Osteoblast (primary cell): ENCODE measurements at regions not wholly inside any gene's neighbourhood (a gene's known extent, or its start where the extent isn't known, plus 50 kb on each side); places are given as distances from the start of the nearest gene placed in this dataset.

ENCODE experiments used
- DNase-seq: peaks from one replicate; pipeline ENCODE4 v3.0.0; 2011; ENCODE audit warnings: low spot score, mixed read lengths; ENCODE audit not compliant: insufficient read length; ENCODE audit errors: missing footprints
- H2AFZ ChIP-seq: 2 replicates; pipeline ENCODE4 v1.6.0; 2011; ENCODE audit warnings: mild to moderate bottlenecking, low read length
- H3K27ac ChIP-seq: 2 replicates; pipeline ENCODE4 v1.5.1; 2011; ENCODE audit warnings: mild to moderate bottlenecking, low read depth, low read length, moderate library complexity
- H3K27me3 ChIP-seq: 2 replicates; pipeline ENCODE4 v1.6.0; 2012; ENCODE audit warnings: mild to moderate bottlenecking, control low read depth, inconsistent platforms, low read length, moderate library complexity; ENCODE audit not compliant: insufficient read depth
- H3K36me3 ChIP-seq: 2 replicates; pipeline ENCODE4 v1.5.1; 2011; ENCODE audit warnings: mild to moderate bottlenecking, low read length, control low read depth, moderate library complexity; ENCODE audit not compliant: insufficient read depth
- H3K4me1 ChIP-seq: 2 replicates; pipeline ENCODE4 v1.5.1; 2011; ENCODE audit warnings: mild to moderate bottlenecking, low read length, control low read depth, moderate library complexity; ENCODE audit not compliant: insufficient read depth
- H3K4me2 ChIP-seq: 2 replicates; pipeline ENCODE4 v1.6.0; 2011; ENCODE audit warnings: mild to moderate bottlenecking, low read length; ENCODE audit not compliant: insufficient read depth
- H3K4me3 ChIP-seq: fragments of 200-600 bp; sonication (generic); 3 replicates; pipeline ENCODE4 v1.5.1; 2012; ENCODE audit warnings: mild to moderate bottlenecking, low read length, inconsistent platforms; ENCODE audit not compliant: insufficient read depth
- H3K79me2 ChIP-seq: 2 replicates; pipeline ENCODE4 v1.6.0; 2012; ENCODE audit warnings: mild to moderate bottlenecking, low read length, control low read depth, inconsistent platforms; ENCODE audit not compliant: insufficient read depth
- H3K9me3 ChIP-seq: 2 replicates; pipeline ENCODE4 v1.5.1; 2011; ENCODE audit warnings: low read depth, low read length, control low read depth
- H4K20me1 ChIP-seq: 2 replicates; pipeline ENCODE4 v1.6.0; 2012; ENCODE audit warnings: mild to moderate bottlenecking, low read length, control low read depth; ENCODE audit not compliant: insufficient read depth
- CTCF ChIP-seq: IDR thresholded peaks from 2 replicates; pipeline ENCODE4 v1.5.1; 2011; ENCODE audit warnings: mild to moderate bottlenecking, low read depth, low read length, moderate library complexity; ENCODE audit errors: extremely low read depth

GRCh38 chr15:100710744-100711515 is 108.5 kb downstream of the ASB7 start:
- H3K79me2 ChIP-seq, result no peaks in the 10 kb centered on the region
- peak; percentile 29 for DNase-seq
- no peaks in the 10 kb centered on the region for H3K36me3 ChIP-seq
- no peak overlapping the region for H3K4me2 ChIP-seq
- TF ChIP-seq CTCF, result no peak
- no peak overlapping the region for H2AFZ ChIP-seq
- H3K4me3 ChIP-seq, result no peak overlapping the region
- H3K9me3 ChIP-seq, result no peaks in the 10 kb centered on the region
- no peaks in the 10 kb centered on the region for H3K27me3 ChIP-seq
- no peak overlapping the region for H3K27ac ChIP-seq
- peaks cover 9% of the 10 kb centered on the region for H3K4me1 ChIP-seq
- H4K20me1 ChIP-seq, result no peaks in the 10 kb centered on the region

GRCh38 chr15:100711516-100712021 is 109.2 kb downstream of the ASB7 start:
- Histone ChIP-seq H3K27me3 (no peaks in the 10 kb centered on the region), H3K79me2 (no peaks in the 10 kb centered on the region), H3K4me3 (no peak overlapping the region), H3K9me3 (no peaks in the 10 kb centered on the region), H4K20me1 (no peaks in the 10 kb centered on the region), H3K4me2 (no peak overlapping the region), H3K4me1 (peaks cover 9% of the 10 kb centered on the region), H2AFZ (no peak overlapping the region), H3K36me3 (no peaks in the 10 kb centered on the region), H3K27ac (no peak overlapping the region)
- TF ChIP-seq CTCF, result no peak
- DNase-seq, result peak; percentile 65

- DNase-seq, result peak; percentile 48
- H3K79me2 ChIP-seq, result no peaks in the 10 kb centered on the region
- H3K4me2 ChIP-seq, result no peak overlapping the region
- H3K27me3 ChIP-seq, result no peaks in the 10 kb centered on the region
- peaks cover 9% of the 10 kb centered on the region for H3K4me1 ChIP-seq
- H2AFZ ChIP-seq, result no peak overlapping the region
- no peaks in the 10 kb centered on the region for H4K20me1 ChIP-seq
- no peaks in the 10 kb centered on the region for H3K36me3 ChIP-seq
- TF ChIP-seq CTCF, result no peak
- H3K27ac ChIP-seq, result peak overlapping the region; percentile 9
- H3K4me3 ChIP-seq, result no peak overlapping the region
- H3K9me3 ChIP-seq, result no peaks in the 10 kb centered on the region
Measured at GRCh38 chr15:100712226-100712625, 109.8 kb downstream of the ASB7 start.

GRCh38 chr15:100713163-100713867 is 110.9 kb downstream of the ASB7 start:
- H3K27ac ChIP-seq, result peak overlapping the region; percentile 85
- H3K4me3 ChIP-seq, result no peak overlapping the region
- H3K4me1 ChIP-seq, result peaks cover 9% of the 10 kb centered on the region
- H3K4me2 ChIP-seq, result no peak overlapping the region
- no peaks in the 10 kb centered on the region for H3K9me3 ChIP-seq
- no peak for TF ChIP-seq CTCF
- no peaks in the 10 kb centered on the region for H3K36me3 ChIP-seq
- H3K27me3 ChIP-seq, result no peaks in the 10 kb centered on the region
- H4K20me1 ChIP-seq, result no peaks in the 10 kb centered on the region
- peak; percentile 94 for DNase-seq
- no peaks in the 10 kb centered on the region for H3K79me2 ChIP-seq
- H2AFZ ChIP-seq, result peak overlapping the region; percentile 48
